GM10248 (cell line): ENCODE measurements at regions not wholly inside any gene's neighbourhood (a gene's known extent, or its start where the extent isn't known, plus 50 kb on each side); places are given as distances from the start of the nearest gene placed in this dataset.

Experiments used
- CTCF ChIA-PET: fragments of 300-600 bp; sonication (Branson Sonifier 250); formaldehyde crosslinking; extraction: SDS; loops from one replicate; lab custom pipeline; 2021; ENCODE audit warnings: antibody characterized with exemption; lab: Yijun Ruan, JAX
- POLR2A ChIA-PET: fragments of 350-650 bp; sonication (Branson Sonifier 250); formaldehyde crosslinking; extraction: SDS; loops from one replicate; lab custom pipeline; 2020; ENCODE audit warnings: antibody characterized with exemption; lab: Yijun Ruan, JAX
- DNase-seq: peaks from one replicate; pipeline ENCODE4 v3.0.0; 2012; ENCODE audit errors: extremely low spot score
- CTCF ChIP-seq: IDR thresholded peaks from 2 replicates; pipeline ENCODE4 v1.5.1; 2012; ENCODE audit warnings: mild to moderate bottlenecking, low read depth; ENCODE audit errors: extremely low read depth, missing control alignments, control extremely low read depth

- DNase-seq: no peak
- ChIA-PET POLR2A (no interaction called here), CTCF (interaction anchor here (1.1 kb wide), 1 partner anchor 28 kb away, joined by 5 read pairs; no protein-coding TSS in a partner anchor)
- TF ChIP-seq CTCF: no peak
These were observed 202.3 kb downstream of the AKAIN1 start for GRCh38 chr18:4994710-4995109.

- no peak for DNase-seq
- TF ChIP-seq CTCF: no peak
- ChIA-PET CTCF (no interaction called here), POLR2A (no interaction called here)
These were observed 209.3 kb downstream of the AKAIN1 start for GRCh38 chr18:4987452-4988405.

GRCh38 chr18:4986677-4987076, 210.4 kb downstream of the AKAIN1 start:
- POLR2A ChIA-PET: no interaction called here
- CTCF ChIA-PET: interaction anchor here (1.9 kb wide), 1 partner anchor 37 kb away, joined by 4 read pairs; no protein-coding TSS in a partner anchor
- DNase-seq: no peak
- TF ChIP-seq CTCF: no peak

GRCh38 chr18:4986066-4986465, 211.0 kb downstream of the AKAIN1 start:
- TF ChIP-seq CTCF: no peak
- no peak for DNase-seq
- ChIA-PET CTCF (interaction anchor here (1.9 kb wide), 1 partner anchor 37 kb away, joined by 4 read pairs; no protein-coding TSS in a partner anchor), POLR2A (no interaction called here)

- ChIA-PET CTCF (no interaction called here), POLR2A (no interaction called here)
- no peak for TF ChIP-seq CTCF
- no peak for DNase-seq
These were observed 235.7 kb downstream of the AKAIN1 start for GRCh38 chr18:4961121-4961909.

- CTCF ChIA-PET: no interaction called here
- DNase-seq: no peak
- POLR2A ChIA-PET: no interaction called here
- TF ChIP-seq CTCF: no peak
These were observed 236.5 kb downstream of the AKAIN1 start for GRCh38 chr18:4960578-4960977.
